ENCODE measurements at regions not wholly inside any gene's neighbourhood (a gene's known extent, or its start where the extent isn't known, plus 50 kb on each side); places are given as distances from the start of the nearest gene placed in this dataset.

GRCh38 chr5:82396871-82397514, 118.8 kb upstream of the RPS23 start (continued):
- TF ChIP-seq, protein P1, sequence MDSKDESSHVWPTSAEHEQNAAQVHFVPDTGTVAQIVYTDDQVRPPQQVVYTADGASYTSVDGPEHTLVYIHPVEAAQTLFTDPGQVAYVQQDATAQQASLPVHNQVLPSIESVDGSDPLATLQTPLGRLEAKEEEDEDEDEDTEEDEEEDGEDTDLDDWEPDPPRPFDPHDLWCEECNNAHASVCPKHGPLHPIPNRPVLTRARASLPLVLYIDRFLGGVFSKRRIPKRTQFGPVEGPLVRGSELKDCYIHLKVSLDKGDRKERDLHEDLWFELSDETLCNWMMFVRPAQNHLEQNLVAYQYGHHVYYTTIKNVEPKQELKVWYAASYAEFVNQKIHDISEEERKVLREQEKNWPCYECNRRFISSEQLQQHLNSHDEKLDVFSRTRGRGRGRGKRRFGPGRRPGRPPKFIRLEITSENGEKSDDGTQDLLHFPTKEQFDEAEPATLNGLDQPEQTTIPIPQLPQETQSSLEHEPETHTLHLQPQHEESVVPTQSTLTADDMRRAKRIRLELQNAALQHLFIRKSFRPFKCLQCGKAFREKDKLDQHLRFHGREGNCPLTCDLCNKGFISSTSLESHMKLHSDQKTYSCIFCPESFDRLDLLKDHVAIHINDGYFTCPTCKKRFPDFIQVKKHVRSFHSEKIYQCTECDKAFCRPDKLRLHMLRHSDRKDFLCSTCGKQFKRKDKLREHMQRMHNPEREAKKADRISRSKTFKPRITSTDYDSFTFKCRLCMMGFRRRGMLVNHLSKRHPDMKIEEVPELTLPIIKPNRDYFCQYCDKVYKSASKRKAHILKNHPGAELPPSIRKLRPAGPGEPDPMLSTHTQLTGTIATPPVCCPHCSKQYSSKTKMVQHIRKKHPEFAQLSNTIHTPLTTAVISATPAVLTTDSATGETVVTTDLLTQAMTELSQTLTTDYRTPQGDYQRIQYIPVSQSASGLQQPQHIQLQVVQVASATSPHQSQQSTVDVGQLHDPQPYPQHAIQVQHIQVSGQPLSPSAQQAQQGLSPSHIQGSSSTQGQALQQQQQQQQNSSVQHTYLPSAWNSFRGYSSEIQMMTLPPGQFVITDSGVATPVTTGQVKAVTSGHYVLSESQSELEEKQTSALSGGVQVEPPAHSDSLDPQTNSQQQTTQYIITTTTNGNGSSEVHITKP (IDR thresholded peaks at IDR 0.05; ENCODE audit: partially characterized antibody), result no peak
- no peak for TF ChIP-seq HNRNPUL1 (IDR thresholded peaks at IDR 0.05; ENCODE audit: low read length)
- no peak for TF ChIP-seq ZNF165 (CRISPR knock-in tag; IDR thresholded peaks at IDR 0.05; ENCODE audit: borderline replicate concordance)
- TF ChIP-seq SNAPC5 (CRISPR knock-in tag; IDR thresholded peaks at IDR 0.05), result no peak
- TF ChIP-seq ZNF212 (CRISPR knock-in tag; IDR thresholded peaks at IDR 0.05), result no peak
- TF ChIP-seq, protein P2, sequence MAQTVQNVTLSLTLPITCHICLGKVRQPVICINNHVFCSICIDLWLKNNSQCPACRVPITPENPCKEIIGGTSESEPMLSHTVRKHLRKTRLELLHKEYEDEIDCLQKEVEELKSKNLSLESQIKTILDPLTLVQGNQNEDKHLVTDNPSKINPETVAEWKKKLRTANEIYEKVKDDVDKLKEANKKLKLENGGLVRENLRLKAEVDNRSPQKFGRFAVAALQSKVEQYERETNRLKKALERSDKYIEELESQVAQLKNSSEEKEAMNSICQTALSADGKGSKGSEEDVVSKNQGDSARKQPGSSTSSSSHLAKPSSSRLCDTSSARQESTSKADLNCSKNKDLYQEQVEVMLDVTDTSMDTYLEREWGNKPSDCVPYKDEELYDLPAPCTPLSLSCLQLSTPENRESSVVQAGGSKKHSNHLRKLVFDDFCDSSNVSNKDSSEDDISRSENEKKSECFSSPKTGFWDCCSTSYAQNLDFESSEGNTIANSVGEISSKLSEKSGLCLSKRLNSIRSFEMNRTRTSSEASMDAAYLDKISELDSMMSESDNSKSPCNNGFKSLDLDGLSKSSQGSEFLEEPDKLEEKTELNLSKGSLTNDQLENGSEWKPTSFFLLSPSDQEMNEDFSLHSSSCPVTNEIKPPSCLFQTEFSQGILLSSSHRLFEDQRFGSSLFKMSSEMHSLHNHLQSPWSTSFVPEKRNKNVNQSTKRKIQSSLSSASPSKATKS (CRISPR knock-in tag; IDR thresholded peaks at IDR 0.05), result no peak
- no peak for TF ChIP-seq FOXK1 (CRISPR knock-in tag; IDR thresholded peaks at IDR 0.05; ENCODE audit: borderline replicate concordance)
- TF ChIP-seq MYNN (IDR thresholded peaks at IDR 0.05), result no peak
- TF ChIP-seq MYNN (CRISPR knock-in tag; IDR thresholded peaks at IDR 0.05), result no peak
- no peak for TF ChIP-seq ESRRA (IDR thresholded peaks at IDR 0.05; ENCODE audit: borderline replicate concordance, low read depth)
- TF ChIP-seq FOXP1 (CRISPR knock-in tag; IDR thresholded peaks at IDR 0.05), result no peak
- no peak for TF ChIP-seq POLR3G (IDR thresholded peaks at IDR 0.05; ENCODE audit: extremely low read depth, insufficient read length, insufficient replicate concordance)
- no peak for TF ChIP-seq IRF2 (CRISPR knock-in tag; IDR thresholded peaks at IDR 0.05)
- TF ChIP-seq CC2D1A (IDR thresholded peaks at IDR 0.05), result no peak
- TF ChIP-seq NR2F6 (CRISPR knock-in tag; IDR thresholded peaks at IDR 0.05), result no peak
- TF ChIP-seq ZNF384 (IDR thresholded peaks at IDR 0.05; ENCODE audit: low read depth, low read length), result no peak
- TF ChIP-seq GTF2F1 (IDR thresholded peaks at IDR 0.05; ENCODE audit: low read depth, low read length), result no peak
- TF ChIP-seq, protein P3, sequence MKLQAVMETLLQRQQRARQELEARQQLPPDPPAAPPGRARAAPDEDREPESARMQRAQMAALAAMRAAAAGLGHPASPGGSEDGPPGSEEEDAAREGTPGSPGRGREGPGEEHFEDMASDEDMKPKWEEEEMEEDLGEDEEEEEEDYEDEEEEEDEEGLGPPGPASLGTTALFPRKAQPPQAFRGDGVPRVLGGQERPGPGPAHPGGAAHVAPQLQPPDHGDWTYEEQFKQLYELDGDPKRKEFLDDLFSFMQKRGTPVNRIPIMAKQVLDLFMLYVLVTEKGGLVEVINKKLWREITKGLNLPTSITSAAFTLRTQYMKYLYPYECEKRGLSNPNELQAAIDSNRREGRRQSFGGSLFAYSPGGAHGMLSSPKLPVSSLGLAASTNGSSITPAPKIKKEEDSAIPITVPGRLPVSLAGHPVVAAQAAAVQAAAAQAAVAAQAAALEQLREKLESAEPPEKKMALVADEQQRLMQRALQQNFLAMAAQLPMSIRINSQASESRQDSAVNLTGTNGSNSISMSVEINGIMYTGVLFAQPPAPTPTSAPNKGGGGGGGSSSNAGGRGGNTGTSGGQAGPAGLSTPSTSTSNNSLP (IDR thresholded peaks at IDR 0.05; ENCODE audit: borderline replicate concordance, low read depth, low read length), result no peak
- no peak for TF ChIP-seq ZBED1 (IDR thresholded peaks at IDR 0.05)
- TF ChIP-seq POLR2G (IDR thresholded peaks at IDR 0.05; ENCODE audit: low read depth, low read length), result no peak
- TF ChIP-seq CBFA2T3 (IDR thresholded peaks at IDR 0.05), result no peak
- TF ChIP-seq MCM5 (IDR thresholded peaks at IDR 0.05; ENCODE audit: low read depth), result no peak
